ENCODE measurements at regions not wholly inside any gene's neighbourhood (a gene's known extent, or its start where the extent isn't known, plus 50 kb on each side); places are given as distances from the start of the nearest gene placed in this dataset.
"Not testable (repeated sequence)": the region's sequence is repeated elsewhere in the genome, so short reads cannot be mapped to it uniquely, and the experiment has no call there.

GRCh38 chr5:136565050-136565449 is 199.7 kb upstream of the TRPC7 start:
- H3K4me3 ChIP-seq (ENCODE audit: low read length); H3K36me3 ChIP-seq (ENCODE audit: control insufficient read depth, insufficient read depth, low read length); H3K27me3 Mint-ChIP-seq (ENCODE audit: low read depth in 2 of 2); H3K36me3 Mint-ChIP-seq; H3K4me1 Mint-ChIP-seq; H3K27ac Mint-ChIP-seq; H3K4me1 ChIP-seq (ENCODE audit: control insufficient read depth, insufficient read depth, low read length); H3K4me3 Mint-ChIP-seq; H3K9me3 ChIP-seq (ENCODE audit: control insufficient read depth, insufficient read depth, low read length); ATAC-seq; intact Hi-C loops (cut with micrococcal nuclease); H3K27me3 ChIP-seq (ENCODE audit: control insufficient read depth, insufficient read depth, low read length); H3K27ac ChIP-seq (ENCODE audit: low read length): not testable (repeated sequence)
- WGBS (ENCODE audit: insufficient coverage): 100% methylated on average over 1 of the region's 1 CpG
- peak in 1 of 2 donors; percentile 25 for DNase-seq
- peaks cover 18 to 27% of the 10 kb centered on the region in 2 donors for H3K9me3 Mint-ChIP-seq

GRCh38 chr5:136564431-136564830 is 199.1 kb upstream of the TRPC7 start:
- WGBS (ENCODE audit: insufficient coverage): 86% methylated on average over 5 of the region's 5 CpGs
- intact Hi-C loops (cut with micrococcal nuclease); DNase-seq: not testable (repeated sequence)

GRCh38 chr5:136563489-136563888 is 198.1 kb upstream of the TRPC7 start:
- no peaks in the 10 kb centered on the region for H3K36me3 Mint-ChIP-seq
- ATAC-seq: peak in 1 of 3 donors; percentile 68
- H3K27me3 ChIP-seq (ENCODE audit: control insufficient read depth, insufficient read depth, low read length): no peaks in the 10 kb centered on the region
- no peaks in the 10 kb centered on the region for H3K4me1 Mint-ChIP-seq
- WGBS (ENCODE audit: insufficient coverage): 60% methylated on average over 6 of the region's 6 CpGs
- H3K4me3 ChIP-seq (ENCODE audit: low read length): no peak overlapping the region
- TF ChIP-seq CTCF (IDR thresholded peaks at IDR 0.05): no peak
- no peak overlapping the region for H3K27ac ChIP-seq (ENCODE audit: low read length)
- H3K27me3 Mint-ChIP-seq (ENCODE audit: low read depth in 2 of 2): no peaks in the 10 kb centered on the region
- H3K9me3 ChIP-seq (ENCODE audit: control insufficient read depth, insufficient read depth, low read length): no peaks in the 10 kb centered on the region
- H3K4me3 Mint-ChIP-seq: no peak overlapping the region
- DNase-seq: peak in 1 of 2 donors; percentile 40
- intact Hi-C loops (cut with micrococcal nuclease): no loop called here
- peaks cover 15 to 28% of the 10 kb centered on the region in 2 donors for H3K9me3 Mint-ChIP-seq
- H3K4me1 ChIP-seq (ENCODE audit: control insufficient read depth, insufficient read depth, low read length): peaks cover 3% of the 10 kb centered on the region
- no peak overlapping the region for H3K27ac Mint-ChIP-seq
- no peaks in the 10 kb centered on the region for H3K36me3 ChIP-seq (ENCODE audit: control insufficient read depth, insufficient read depth, low read length)

More at GRCh38 chr5:136564431-136564830, 199.1 kb upstream of the TRPC7 start:
- not testable (repeated sequence) for H3K9me3 ChIP-seq (ENCODE audit: control insufficient read depth, insufficient read depth, low read length); H3K27ac ChIP-seq (ENCODE audit: low read length); H3K27me3 Mint-ChIP-seq (ENCODE audit: low read depth in 2 of 2); H3K4me3 ChIP-seq (ENCODE audit: low read length); H3K27me3 ChIP-seq (ENCODE audit: control insufficient read depth, insufficient read depth, low read length); H3K36me3 ChIP-seq (ENCODE audit: control insufficient read depth, insufficient read depth, low read length); H3K27ac Mint-ChIP-seq; H3K4me3 Mint-ChIP-seq; H3K4me1 Mint-ChIP-seq; H3K4me1 ChIP-seq (ENCODE audit: control insufficient read depth, insufficient read depth, low read length); H3K36me3 Mint-ChIP-seq; ATAC-seq
- peaks cover 17 to 29% of the 10 kb centered on the region in 2 donors for H3K9me3 Mint-ChIP-seq

- WGBS (ENCODE audit: insufficient coverage): 85% methylated on average over 1 of the region's 1 CpG
- no peak overlapping the region for H3K4me3 ChIP-seq (ENCODE audit: low read length)
- DNase-seq: no peak
- H3K4me1 ChIP-seq (ENCODE audit: control insufficient read depth, insufficient read depth, low read length): peaks cover 3% of the 10 kb centered on the region
- H3K36me3 ChIP-seq (ENCODE audit: control insufficient read depth, insufficient read depth, low read length): no peaks in the 10 kb centered on the region
- no peaks in the 10 kb centered on the region for H3K4me1 Mint-ChIP-seq
- H3K27ac Mint-ChIP-seq: no peak overlapping the region
- ATAC-seq: no peak
- H3K36me3 Mint-ChIP-seq: no peaks in the 10 kb centered on the region
- H3K27ac ChIP-seq (ENCODE audit: low read length): no peak overlapping the region
- peaks cover 8 to 23% of the 10 kb centered on the region in 2 donors for H3K9me3 Mint-ChIP-seq
- no peak for TF ChIP-seq CTCF (IDR thresholded peaks at IDR 0.05)
- peaks cover 6% of the 10 kb centered on the region for H3K9me3 ChIP-seq (ENCODE audit: control insufficient read depth, insufficient read depth, low read length)
- H3K27me3 Mint-ChIP-seq (ENCODE audit: low read depth in 2 of 2): no peaks in the 10 kb centered on the region
- H3K4me3 Mint-ChIP-seq: no peak overlapping the region
- no peaks in the 10 kb centered on the region for H3K27me3 ChIP-seq (ENCODE audit: control insufficient read depth, insufficient read depth, low read length)
- intact Hi-C loops (cut with micrococcal nuclease): no loop called here
Measured at GRCh38 chr5:136560126-136560525, 194.8 kb upstream of the TRPC7 start.

GRCh38 chr5:136559651-136560050 is 194.3 kb upstream of the TRPC7 start:
- intact Hi-C loops (cut with micrococcal nuclease): no loop called here
- Mint-ChIP-seq H3K9me3 (peaks cover 11 to 28% of the 10 kb centered on the region in 2 donors), H3K4me1 (no peaks in the 10 kb centered on the region), H3K36me3 (no peaks in the 10 kb centered on the region), H3K4me3 (no peak overlapping the region), H3K27ac (no peak overlapping the region), H3K27me3 (ENCODE audit: low read depth in 2 of 2) (no peaks in the 10 kb centered on the region)
- Histone ChIP-seq H3K36me3 (ENCODE audit: control insufficient read depth, insufficient read depth, low read length) (no peaks in the 10 kb centered on the region), H3K4me3 (ENCODE audit: low read length) (no peak overlapping the region), H3K4me1 (ENCODE audit: control insufficient read depth, insufficient read depth, low read length) (peaks cover 3% of the 10 kb centered on the region), H3K27ac (ENCODE audit: low read length) (no peak overlapping the region), H3K9me3 (ENCODE audit: control insufficient read depth, insufficient read depth, low read length) (peaks cover 6% of the 10 kb centered on the region), H3K27me3 (ENCODE audit: control insufficient read depth, insufficient read depth, low read length) (no peaks in the 10 kb centered on the region)
- DNase-seq (no peak), ATAC-seq (no peak)
- WGBS (ENCODE audit: insufficient coverage): 79% methylated on average over 1 of the region's 2 CpGs
- no peak for TF ChIP-seq CTCF (IDR thresholded peaks at IDR 0.05)

GRCh38 chr5:136547096-136547495 is 181.8 kb upstream of the TRPC7 start:
- H3K4me1 Mint-ChIP-seq; DNase-seq; H3K36me3 ChIP-seq (ENCODE audit: control insufficient read depth, insufficient read depth, low read length); H3K27me3 Mint-ChIP-seq (ENCODE audit: low read depth in 2 of 2); ATAC-seq; H3K27ac Mint-ChIP-seq; H3K4me1 ChIP-seq (ENCODE audit: control insufficient read depth, insufficient read depth, low read length); intact Hi-C loops (cut with micrococcal nuclease); H3K9me3 ChIP-seq (ENCODE audit: control insufficient read depth, insufficient read depth, low read length); H3K4me3 Mint-ChIP-seq; H3K27me3 ChIP-seq (ENCODE audit: control insufficient read depth, insufficient read depth, low read length); H3K4me3 ChIP-seq (ENCODE audit: low read length); H3K36me3 Mint-ChIP-seq; H3K27ac ChIP-seq (ENCODE audit: low read length): not testable (repeated sequence)
- WGBS (ENCODE audit: insufficient coverage): 93% methylated on average over 2 of the region's 2 CpGs
- peaks cover 19 to 27% of the 10 kb centered on the region in 2 donors for H3K9me3 Mint-ChIP-seq

All from natural killer cell (primary cell).